GM12891 (cell line): ENCODE measurements at regions not wholly inside any gene's neighbourhood (a gene's known extent, or its start where the extent isn't known, plus 50 kb on each side); places are given as distances from the start of the nearest gene placed in this dataset.

Experiments
- PAX5 ChIP-seq: IDR thresholded peaks from 2 replicates; pipeline ENCODE4 v1.6.1; 2011; ENCODE audit warnings: low read length, moderate library complexity, mild to moderate bottlenecking; ENCODE audit not compliant: insufficient read depth, severe bottlenecking
- POLR2A ChIP-seq: IDR thresholded peaks from 2 replicates; pipeline ENCODE4 v1.6.1; 2011; ENCODE audit warnings: low read depth, low read length, control low read depth
- POLR2AphosphoS5 ChIP-seq: IDR thresholded peaks from 2 replicates; pipeline ENCODE4 v1.6.1; 2011; ENCODE audit warnings: low read depth, low read length, control low read depth
- POU2F2 ChIP-seq: IDR thresholded peaks from 2 replicates; pipeline ENCODE4 v1.6.1; 2011; ENCODE audit warnings: low read depth, mild to moderate bottlenecking, control low read depth, low read length, moderate library complexity
- SPI1 ChIP-seq: IDR thresholded peaks from 2 replicates; pipeline ENCODE4 v1.6.1; 2011; ENCODE audit warnings: low read depth, low read length, control low read depth
- TAF1 ChIP-seq: IDR thresholded peaks from 2 replicates; pipeline ENCODE4 v1.6.1; 2011; ENCODE audit warnings: low read depth, low read length, control low read depth

- TF ChIP-seq POLR2A, result no peak
- TF ChIP-seq POLR2AphosphoS5, result no peak
- TF ChIP-seq TAF1, result no peak
- no peak for TF ChIP-seq PAX5
- no peak for TF ChIP-seq SPI1
- no peak for TF ChIP-seq POU2F2
Measured at GRCh38 chrX:826448-826847, 195.9 kb downstream of the SHOX start.
